ENCODE measurements at regions not wholly inside any gene's neighbourhood (a gene's known extent, or its start where the extent isn't known, plus 50 kb on each side); places are given as distances from the start of the nearest gene placed in this dataset.

DNA sequence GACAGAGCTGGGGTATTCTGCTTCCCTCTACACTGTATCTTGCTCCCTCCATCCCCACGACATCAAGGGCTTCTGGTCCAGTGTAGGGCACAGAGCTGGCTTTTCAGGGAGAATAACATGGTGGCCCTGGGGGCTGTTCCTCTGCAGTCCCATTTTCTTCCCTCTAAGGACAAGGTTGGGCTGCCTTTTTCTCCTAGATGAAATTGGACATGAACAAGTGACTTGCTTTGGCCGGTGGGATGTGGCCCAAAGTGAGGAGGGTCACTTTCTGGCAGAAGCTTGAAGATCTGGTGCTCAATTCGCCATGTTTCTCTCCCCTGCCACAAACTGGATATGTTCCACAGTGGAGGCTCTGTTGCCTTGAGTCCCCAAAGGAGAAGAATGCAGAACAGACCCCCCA is 235.7 kb downstream of the EMX2 start:
- TF ChIP-seq, protein P1, sequence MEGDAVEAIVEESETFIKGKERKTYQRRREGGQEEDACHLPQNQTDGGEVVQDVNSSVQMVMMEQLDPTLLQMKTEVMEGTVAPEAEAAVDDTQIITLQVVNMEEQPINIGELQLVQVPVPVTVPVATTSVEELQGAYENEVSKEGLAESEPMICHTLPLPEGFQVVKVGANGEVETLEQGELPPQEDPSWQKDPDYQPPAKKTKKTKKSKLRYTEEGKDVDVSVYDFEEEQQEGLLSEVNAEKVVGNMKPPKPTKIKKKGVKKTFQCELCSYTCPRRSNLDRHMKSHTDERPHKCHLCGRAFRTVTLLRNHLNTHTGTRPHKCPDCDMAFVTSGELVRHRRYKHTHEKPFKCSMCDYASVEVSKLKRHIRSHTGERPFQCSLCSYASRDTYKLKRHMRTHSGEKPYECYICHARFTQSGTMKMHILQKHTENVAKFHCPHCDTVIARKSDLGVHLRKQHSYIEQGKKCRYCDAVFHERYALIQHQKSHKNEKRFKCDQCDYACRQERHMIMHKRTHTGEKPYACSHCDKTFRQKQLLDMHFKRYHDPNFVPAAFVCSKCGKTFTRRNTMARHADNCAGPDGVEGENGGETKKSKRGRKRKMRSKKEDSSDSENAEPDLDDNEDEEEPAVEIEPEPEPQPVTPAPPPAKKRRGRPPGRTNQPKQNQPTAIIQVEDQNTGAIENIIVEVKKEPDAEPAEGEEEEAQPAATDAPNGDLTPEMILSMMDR (conservative IDR thresholded peaks at IDR 0.05), result no peak

DNA sequence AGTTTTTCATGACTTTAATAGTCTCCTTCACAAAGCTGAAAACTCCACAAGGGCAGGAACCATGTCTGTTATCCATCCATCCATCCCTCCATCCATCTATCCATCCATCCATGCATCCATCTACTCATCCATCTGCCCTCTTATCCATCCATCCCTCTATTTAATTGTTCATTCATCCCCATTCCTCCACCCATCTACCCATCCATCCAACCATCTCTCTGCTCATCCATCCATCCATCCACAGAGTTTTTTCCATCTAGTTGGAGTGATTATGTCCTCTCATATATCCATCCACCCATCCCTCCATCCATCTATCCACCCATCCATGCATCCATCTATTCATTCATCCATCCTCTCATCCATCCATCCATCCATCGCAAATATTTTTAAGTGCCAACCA is 237.9 kb downstream of the EMX2 start:
- TF ChIP-seq, protein P1 (conservative IDR thresholded peaks at IDR 0.05), result no peak
- no peak overlapping the region for H3K27ac ChIP-seq

More for the DNA sequence above, 235.7 kb downstream of the EMX2 start:
- H3K27ac ChIP-seq, result no peak overlapping the region

DNA sequence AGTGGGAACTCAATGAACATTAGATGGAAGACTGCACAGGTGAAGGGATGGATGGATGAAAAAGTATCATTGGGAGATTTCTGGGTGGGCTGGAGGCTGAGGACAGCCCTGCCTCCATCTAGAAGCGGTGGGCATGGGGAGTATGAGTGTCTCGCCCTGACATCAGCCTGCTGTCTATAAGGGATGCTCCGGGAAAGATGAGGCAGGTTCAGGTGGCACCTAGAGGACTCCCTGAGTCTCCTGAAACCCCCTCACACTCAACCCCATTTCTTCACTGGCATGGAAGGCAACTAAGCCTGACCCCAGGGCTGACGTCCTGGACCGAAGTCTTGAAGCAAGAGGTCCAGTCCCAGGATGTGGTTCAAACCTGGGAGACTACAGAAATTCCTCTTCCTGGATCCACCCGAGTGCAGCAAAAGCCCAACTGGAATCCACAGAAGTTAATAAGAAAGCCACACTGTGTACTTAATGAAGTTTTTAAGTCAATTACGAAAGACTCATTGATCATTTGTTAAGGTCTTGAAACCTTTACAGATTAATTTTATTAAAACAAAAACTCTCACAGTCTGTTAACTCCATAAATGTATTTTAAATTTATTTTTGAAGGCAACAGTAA is 238.8 kb downstream of the EMX2 start:
- TF ChIP-seq, protein P1 (conservative IDR thresholded peaks at IDR 0.05), result no peak

DNA sequence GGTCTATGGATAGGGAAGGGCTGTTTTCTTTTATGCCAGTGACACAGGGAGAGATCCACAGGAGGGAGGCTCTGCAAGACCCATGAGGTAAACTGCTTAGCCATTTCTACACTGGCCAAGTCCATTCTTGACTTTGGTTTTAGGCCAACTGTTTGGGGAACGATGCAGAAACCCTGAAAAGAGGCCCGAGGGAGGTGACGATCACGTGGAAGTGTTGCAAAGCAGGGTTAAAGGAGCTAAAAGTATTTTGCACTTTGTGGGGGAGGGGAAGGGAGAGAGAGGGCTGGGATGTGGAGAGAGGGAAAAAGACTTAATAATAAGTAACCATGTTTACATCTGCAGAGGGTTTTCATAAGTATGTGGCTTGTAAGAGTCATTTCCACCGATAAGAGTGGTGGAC is 239.7 kb downstream of the EMX2 start:
- TF ChIP-seq, protein P1 (conservative IDR thresholded peaks at IDR 0.05), result no peak
- H3K27ac ChIP-seq, result no peak overlapping the region

More for the DNA sequence above, 238.8 kb downstream of the EMX2 start:
- no peak overlapping the region for H3K27ac ChIP-seq

DNA sequence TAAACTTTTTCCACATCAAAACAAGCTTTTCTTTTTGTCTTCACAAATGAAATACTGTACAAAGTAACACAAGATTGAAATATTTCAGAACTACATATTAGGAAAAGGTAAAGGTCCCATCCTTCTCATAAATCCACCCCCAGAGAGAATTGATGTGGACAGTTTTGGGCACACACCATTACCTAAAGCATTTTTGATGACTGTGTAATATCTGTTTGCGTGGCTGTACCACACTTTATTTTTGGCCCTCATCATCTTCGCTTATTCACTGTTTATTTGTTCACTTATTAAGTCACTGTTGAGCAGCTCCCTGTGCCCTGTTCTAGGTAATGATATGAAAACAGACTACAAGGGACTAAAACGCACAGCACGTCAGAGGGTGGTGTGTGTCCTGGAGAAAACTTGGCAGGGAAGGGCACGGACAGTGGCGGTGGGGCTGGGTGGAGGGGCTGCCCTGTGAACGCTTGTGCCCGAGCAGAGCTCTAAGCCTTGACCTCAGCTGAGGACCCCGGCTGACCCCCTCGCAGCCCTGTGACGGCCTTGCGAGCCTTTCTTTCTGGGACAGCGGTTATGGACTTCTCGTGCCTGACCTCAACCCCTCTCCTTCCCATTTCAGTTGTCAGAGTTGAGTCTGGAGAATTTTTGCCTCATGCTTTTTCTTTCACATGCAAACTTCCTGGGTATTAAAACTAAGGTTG is 241.3 kb downstream of the EMX2 start:
- TF ChIP-seq, protein P1 (conservative IDR thresholded peaks at IDR 0.05), result no peak
- H3K27ac ChIP-seq, result no peak overlapping the region

DNA sequence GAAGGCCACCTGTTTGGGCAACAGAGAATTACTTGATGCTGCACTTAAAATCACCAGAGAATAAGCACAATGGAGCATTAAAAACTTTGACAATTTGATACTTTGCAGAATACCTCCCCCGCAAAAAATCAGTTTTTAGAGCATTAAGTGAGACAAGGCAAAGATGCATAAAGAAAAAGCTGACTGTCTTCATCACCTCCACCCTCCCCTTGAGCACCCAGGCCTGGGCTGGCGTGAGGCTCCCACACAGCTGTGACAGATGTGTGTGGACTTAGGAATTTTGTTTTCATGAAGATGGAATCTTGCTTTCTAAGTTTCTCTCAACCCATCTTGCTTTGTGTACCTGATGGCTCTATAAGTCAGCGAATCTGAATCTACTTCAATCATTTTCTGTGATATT is 242.2 kb downstream of the EMX2 start:
- no peak overlapping the region for H3K27ac ChIP-seq
- TF ChIP-seq, protein P1 (conservative IDR thresholded peaks at IDR 0.05), result no peak

DNA sequence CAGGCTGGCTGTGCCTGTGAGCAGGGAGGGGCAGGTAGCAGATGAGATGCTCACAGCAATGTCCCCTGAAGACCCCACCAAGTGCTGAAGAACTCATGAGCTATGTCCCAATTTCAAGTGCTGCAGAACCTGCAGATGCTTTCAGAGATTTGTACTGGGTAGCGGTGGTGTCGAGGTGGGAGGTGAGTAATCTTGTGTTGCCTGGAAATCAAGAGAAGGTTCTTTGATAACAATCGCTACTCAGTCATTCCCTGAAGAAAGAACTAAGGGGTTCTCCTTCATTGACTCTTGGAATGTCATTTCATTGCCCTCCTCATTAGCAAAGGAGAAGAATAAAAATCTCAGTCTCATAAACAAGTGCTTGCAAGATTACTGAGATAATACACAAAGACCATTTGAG is 246.4 kb downstream of the EMX2 start:
- TF ChIP-seq, protein P1 (conservative IDR thresholded peaks at IDR 0.05), result no peak
- no peak overlapping the region for H3K27ac ChIP-seq
